HepG2 (cell line): ENCODE measurements at regions not wholly inside any gene's neighbourhood (a gene's known extent, or its start where the extent isn't known, plus 50 kb on each side); places are given as distances from the start of the nearest gene placed in this dataset.

Experiments used
- ATAC-seq: fragments of 200-7000 bp; cut with Tn5 transposase; 3 replicates; pipeline ENCODE4 v1.9.1; 2020; ENCODE audit warnings: mild to moderate bottlenecking, moderate library complexity
- BruUV-seq: library from RNA; stranded (reverse); fragments of 400-500 nt; replicated peaks from 2 replicates; lab custom pipeline; 2021; lab: Mats Ljungman, UMichigan
- CTCF ChIA-PET: fragments of 300-600 bp; formaldehyde crosslinking; extraction: SDS; loops from one replicate; lab custom pipeline; 2021; ENCODE audit warnings: low total read pairs, inconsistent platforms, low intra/inter-chr PET ratio; lab: Yijun Ruan, JAX
- POLR2A ChIA-PET: fragments of 350-600 bp; sonication (Branson Sonifier 250); formaldehyde crosslinking; loops from one replicate; lab custom pipeline; 2020; ENCODE audit warnings: antibody characterized with exemption, inconsistent platforms; lab: Yijun Ruan, JAX
- DNase-seq: peaks from one replicate; pipeline ENCODE4 v3.0.0-alpha.2; 2015; ENCODE audit warnings: low spot score
- FAIRE-seq: peaks from 3 replicates; lab custom pipeline; 2011; peaks lifted over from hg19 to GRCh38; lab: Jason Lieb, UNC
- H2AFZ ChIP-seq: one replicate; pipeline ENCODE4 v1.6.1; 2011; ENCODE audit warnings: low read length, inconsistent platforms
- H3K27ac ChIP-seq: fragments of 300-600 bp; 3 replicates; pipeline ENCODE4 v1.8.0; 2011; ENCODE audit warnings: mixed run types, mild to moderate bottlenecking, mixed read lengths, low read length, inconsistent platforms; ENCODE audit not compliant: insufficient read depth; ENCODE audit errors: extremely low read length
- H3K27me3 ChIP-seq, 2 experiments: fragments of 200-600 bp in 1 of 2; 2 replicates in 1 of 2; 3 replicates in 1 of 2; pipeline versions ENCODE4 v1.6.0 to v1.8.0; 2011; ENCODE audit warnings: low read length in 2 of 2, mild to moderate bottlenecking in 2 of 2, moderate library complexity in 2 of 2, inconsistent platforms in 1 of 2; ENCODE audit not compliant: insufficient read depth in 2 of 2, control insufficient read depth in 1 of 2
- H3K36me3 ChIP-seq, 2 experiments: fragments of 200-600 bp in 1 of 2; replicated peaks in 1 of 2; 2 replicates in 1 of 2; 3 replicates in 1 of 2; pipeline versions ENCODE4 v1.5.1 to v1.8.0; 2011; ENCODE audit warnings: low read length in 2 of 2, inconsistent platforms in 1 of 2; ENCODE audit not compliant: insufficient read depth in 2 of 2, control insufficient read depth in 1 of 2
- H3K4me1 ChIP-seq: 2 replicates; pipeline ENCODE4 v1.5.1; 2012; ENCODE audit warnings: low read length, inconsistent platforms; ENCODE audit not compliant: insufficient read depth
- H3K4me2 ChIP-seq: 2 replicates; pipeline ENCODE4 v1.6.0; 2011; ENCODE audit warnings: low read depth, low read length, inconsistent platforms
- H3K4me3 ChIP-seq, 3 experiments: fragments of 200-600 bp in 1 of 3; sonication (generic), shearing (Covaris generic) in 1 of 3; replicated peaks in 1 of 3; 2 replicates each; pipeline ENCODE4 v1.5.1; 2011 to 2016; ENCODE audit warnings: low read length in 3 of 3, inconsistent platforms in 2 of 3, low read depth in 2 of 3, mild to moderate bottlenecking in 2 of 3, control low read depth in 1 of 3, mixed read lengths in 1 of 3; ENCODE audit not compliant: insufficient read depth in 1 of 3
- H3K79me2 ChIP-seq: one replicate; pipeline ENCODE4 v1.6.1; 2011; ENCODE audit warnings: low read length, inconsistent platforms; ENCODE audit not compliant: insufficient read depth
- H3K9ac ChIP-seq: 2 replicates; pipeline ENCODE4 v1.6.0; 2011; ENCODE audit warnings: mild to moderate bottlenecking, low read depth, low read length, inconsistent platforms; ENCODE audit not compliant: insufficient read depth
- H3K9me3 ChIP-seq: 2 replicates; pipeline ENCODE4 v1.5.1; 2012; ENCODE audit warnings: mild to moderate bottlenecking, low read length
- H4K20me1 ChIP-seq: 2 replicates; pipeline ENCODE4 v1.6.0; 2011; ENCODE audit warnings: inconsistent platforms, mild to moderate bottlenecking, low read length, moderate library complexity; ENCODE audit not compliant: insufficient read depth
- MED13 ChIP-seq: sonication (generic); formaldehyde crosslinking; IDR thresholded peaks from 2 replicates; pipeline ENCODE4 v1.5.0; 2020; ENCODE audit warnings: missing genetic modification reagents
- MLX ChIP-seq: IDR thresholded peaks from 2 replicates; pipeline ENCODE4 v1.6.1; 2016
- PBX3 ChIP-seq: sonication (generic); formaldehyde crosslinking; IDR thresholded peaks from 2 replicates; pipeline ENCODE4 v1.8.1; 2023; ENCODE audit warnings: missing genetic modification reagents, inconsistent platforms, borderline replicate concordance
- PCBP2 ChIP-seq: fragments of 200-400 bp; formaldehyde crosslinking; optimal IDR thresholded peaks from 2 replicates; pipeline ENCODE3; 2018; ENCODE audit warnings: low read length, low read depth; ENCODE audit not compliant: poor library complexity, severe bottlenecking
- PLRG1 ChIP-seq: fragments of 450-650 bp; conservative IDR thresholded peaks from 2 replicates; pipeline ENCODE4 v1.6.1; 2016
- ZNF10 ChIP-seq: sonication (generic); formaldehyde crosslinking; IDR thresholded peaks from 2 replicates; pipeline ENCODE4 v1.4.0; 2020; ENCODE audit warnings: mild to moderate bottlenecking, low read depth, missing genetic modification reagents, borderline replicate concordance
- ZNF329 ChIP-seq: sonication (generic); formaldehyde crosslinking; IDR thresholded peaks from 2 replicates; pipeline ENCODE4 v1.9.0; 2021; ENCODE audit warnings: low read depth, mild to moderate bottlenecking, missing genetic modification reagents
- ZNF354B ChIP-seq: sonication (generic); formaldehyde crosslinking; IDR thresholded peaks from 2 replicates; pipeline ENCODE4 v1.8.0; 2022; ENCODE audit warnings: mild to moderate bottlenecking, missing genetic modification reagents
- ZNF383 ChIP-seq: sonication (generic); formaldehyde crosslinking; IDR thresholded peaks from 2 replicates; pipeline ENCODE4 v1.4.0; 2020; ENCODE audit warnings: missing genetic modification reagents, mild to moderate bottlenecking, borderline replicate concordance
- ZNF564 ChIP-seq: sonication (generic); formaldehyde crosslinking; IDR thresholded peaks from 2 replicates; pipeline ENCODE4 v1.8.1; 2023; ENCODE audit warnings: mild to moderate bottlenecking, missing genetic modification reagents
- ZNF597 ChIP-seq: sonication (generic); formaldehyde crosslinking; IDR thresholded peaks from 2 replicates; pipeline ENCODE4 v1.5.0; 2020; ENCODE audit warnings: missing genetic modification reagents
- ZNF639 ChIP-seq: conservative IDR thresholded peaks from 2 replicates; pipeline ENCODE4 v1.6.1; 2018; ENCODE audit warnings: missing genetic modification reagents
- WGBS: methylation state at CpG from one replicate; pipeline ENCODE4 v1.1.6; 2017; ENCODE audit warnings: low lambda C conversion rate; 5-methylcytosine and 5-hydroxymethylcytosine counted together
- in situ Hi-C: cut with HindIII; loops from 2 replicates; pipeline ENCODE4 v1.10.0; 2017; ENCODE audit warnings: low pct_unique_long_range_greater_than_20kb; ENCODE audit not compliant: extremely low pct_ligation_motif_present
- intact Hi-C: fragments of 100-400 bp; cut with micrococcal nuclease; formaldehyde crosslinking; loops from one replicate; pipeline ENCODE4 v1.10.0; 2022; ENCODE audit not compliant: unreplicated experiment
- TF ChIP-seq, protein P1 (sequence below): sonication (generic); formaldehyde crosslinking; IDR thresholded peaks from 2 replicates; pipeline ENCODE4 v1.5.0; 2020; ENCODE audit warnings: missing genetic modification reagents, mild to moderate bottlenecking, borderline replicate concordance

DNA sequence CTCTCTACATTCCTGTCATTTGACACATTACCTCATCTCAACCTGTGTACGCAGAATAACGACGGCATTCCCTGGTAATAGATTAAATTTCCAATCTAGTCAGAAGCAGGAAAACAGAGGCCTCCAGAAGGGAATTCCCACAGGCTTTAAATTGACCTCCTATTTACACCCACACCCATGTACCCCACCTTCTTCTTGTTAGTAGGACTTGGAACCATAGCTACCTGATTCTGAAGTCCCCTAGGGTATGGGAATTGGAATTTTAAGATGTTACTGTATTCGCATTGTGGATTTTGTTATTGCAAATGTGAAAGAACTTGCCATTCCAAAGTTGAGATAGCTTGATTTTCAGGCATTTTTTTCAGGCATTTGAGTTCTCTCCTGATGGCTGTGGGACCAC lies 377.5 kb upstream of the DYNLRB2 start (continued):
- no peak for TF ChIP-seq ZNF354B (CRISPR knock-in tag)
- no peak for TF ChIP-seq ZNF564 (CRISPR knock-in tag)
- TF ChIP-seq ZNF329 = no peak

DNA sequence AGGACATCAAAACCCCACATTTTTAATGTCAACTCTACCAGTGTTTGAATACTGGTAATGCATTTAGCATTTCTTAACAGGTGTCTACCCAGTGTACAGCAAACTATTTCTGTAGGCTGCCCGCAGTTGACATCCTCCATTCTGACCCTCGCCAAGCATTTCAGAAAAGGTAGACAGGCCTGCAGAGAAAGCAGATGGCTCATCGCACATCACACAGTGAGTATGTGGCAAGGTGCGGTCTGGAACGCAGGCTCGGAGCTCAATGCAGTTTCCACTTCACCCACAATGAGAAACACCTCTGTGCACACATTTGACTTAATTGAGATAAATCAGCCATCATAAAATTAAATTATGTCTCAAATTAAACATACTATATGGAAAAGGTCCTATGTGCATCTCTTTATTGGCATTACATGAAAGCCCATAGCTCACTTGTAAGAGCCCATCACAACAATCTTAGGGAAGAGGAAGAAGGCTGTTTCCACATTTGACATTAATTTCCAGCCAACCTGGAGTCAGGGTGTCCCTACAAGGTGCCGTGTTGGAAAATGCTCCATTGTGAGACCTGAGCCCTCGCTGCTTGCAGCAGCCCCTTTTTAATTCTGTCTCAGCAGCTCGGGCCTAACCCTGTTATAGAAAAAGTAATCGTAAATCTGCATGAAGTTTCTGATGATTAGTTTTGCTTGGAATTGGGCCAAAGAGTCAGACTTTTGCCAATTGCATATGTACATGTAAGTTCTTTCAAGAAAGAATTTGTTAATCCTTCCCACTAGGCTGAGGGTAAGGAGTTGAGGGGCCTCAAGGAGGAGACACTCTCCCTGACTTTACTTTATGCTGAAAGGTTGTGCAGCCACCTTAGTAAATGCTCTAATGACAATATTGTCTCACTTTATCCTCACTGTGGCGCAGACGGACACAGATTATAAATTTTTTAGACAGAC lies 378.7 kb upstream of the DYNLRB2 start:
- no peak overlapping the region for H3K4me3 ChIP-seq
- no peak overlapping the region for H2AFZ ChIP-seq
- no peak overlapping the region for H3K9ac ChIP-seq
- in situ Hi-C loops (no loop called here), intact Hi-C loops (no loop called here)
- no peak overlapping the region for H3K27ac ChIP-seq
- no peaks in the 10 kb centered on the region for H3K4me1 ChIP-seq
- no TSS peak for BruUV-seq
- no peaks in the 10 kb centered on the region for H4K20me1 ChIP-seq
- WGBS = 66% methylated on average over 12 of the region's 12 CpGs
- no peaks in the 10 kb centered on the region; the same call in 1 of the 2 replicates for H3K9me3 ChIP-seq
- DNase-seq (no peak), ATAC-seq (no peak), FAIRE-seq (no peak)
- ChIA-PET POLR2A (no interaction called here), CTCF (no interaction called here)
- no peaks in the 10 kb centered on the region for H3K79me2 ChIP-seq
- H3K27me3 ChIP-seq = no peaks in the 10 kb centered on the region
- H3K4me2 ChIP-seq = no peak overlapping the region
- H3K36me3 ChIP-seq = no peaks in the 10 kb centered on the region
- TF ChIP-seq ZNF383 (CRISPR knock-in tag) (no peak), PBX3 (no peak), ZNF639 (no peak), PCBP2 (no peak), ZNF597 (CRISPR knock-in tag) (no peak), ZNF10 (CRISPR knock-in tag) (no peak), MLX (CRISPR knock-in tag) (no peak), PLRG1 (no peak), MED13 (CRISPR knock-in tag) (no peak)
- TF ChIP-seq, protein P1, sequence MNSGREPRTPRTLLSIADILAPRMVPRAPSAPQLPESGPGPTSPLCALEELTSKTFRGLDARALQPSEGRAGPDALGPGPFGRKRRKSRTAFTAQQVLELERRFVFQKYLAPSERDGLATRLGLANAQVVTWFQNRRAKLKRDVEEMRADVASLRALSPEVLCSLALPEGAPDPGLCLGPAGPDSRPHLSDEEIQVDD (CRISPR knock-in tag) = no peak
